SK-N-SH treated with all-trans-retinoic acid at 6 μM for 48 hours (cell line): ENCODE measurements at regions not wholly inside any gene's neighbourhood (a gene's known extent, or its start where the extent isn't known, plus 50 kb on each side); places are given as distances from the start of the nearest gene placed in this dataset.

Source experiments
- ARNTL ChIP-seq: fragments of 450-650 bp; formaldehyde crosslinking; IDR thresholded peaks from 2 replicates; pipeline ENCODE4 v1.5.0; 2020; ENCODE audit warnings: low read depth, mild to moderate bottlenecking, moderate library complexity, borderline replicate concordance
- ESRRG ChIP-seq: fragments of 250-450 bp; sonication (Bioruptor Pico); IDR thresholded peaks from 2 replicates; pipeline ENCODE4 v1.6.1; 2021; ENCODE audit warnings: mild to moderate bottlenecking
- ISL1 ChIP-seq: fragments of 250-450 bp; sonication (Bioruptor Pico); IDR thresholded peaks from 2 replicates; pipeline ENCODE4 v2.1.2; 2022; ENCODE audit warnings: mild to moderate bottlenecking, moderate library complexity
- PPARA ChIP-seq: fragments of 250-450 bp; sonication (Bioruptor Pico); IDR thresholded peaks from 2 replicates; pipeline ENCODE4 v1.5.0; 2020; ENCODE audit warnings: mild to moderate bottlenecking, borderline replicate concordance
- RARB ChIP-seq: fragments of 250-450 bp; sonication (Bioruptor Pico); IDR thresholded peaks from 2 replicates; pipeline ENCODE4 v1.8.0; 2021; ENCODE audit warnings: mild to moderate bottlenecking, moderate library complexity
- TOX ChIP-seq: fragments of 250-450 bp; sonication (Bioruptor Pico); IDR thresholded peaks from 2 replicates; pipeline ENCODE4 v1.8.0; 2021; ENCODE audit warnings: mild to moderate bottlenecking, moderate library complexity, borderline replicate concordance
- ZC3H10 ChIP-seq: fragments of 250-450 bp; sonication (Bioruptor Pico); IDR thresholded peaks from 2 replicates; pipeline ENCODE4 v1.5.1; 2021; ENCODE audit warnings: mild to moderate bottlenecking, moderate library complexity
- ZFP3 ChIP-seq: fragments of 250-450 bp; sonication (Bioruptor Pico); IDR thresholded peaks from 2 replicates; pipeline ENCODE4 v1.5.0; 2020; ENCODE audit warnings: mild to moderate bottlenecking, moderate library complexity
- ZFP30 ChIP-seq: fragments of 450-650 bp; formaldehyde crosslinking; IDR thresholded peaks from 2 replicates; pipeline ENCODE4 v1.5.0; 2022; ENCODE audit warnings: mild to moderate bottlenecking, moderate library complexity
- ZNF70 ChIP-seq: fragments of 450-650 bp; formaldehyde crosslinking; IDR thresholded peaks from 2 replicates; pipeline ENCODE4 v1.5.0; 2020; ENCODE audit warnings: mild to moderate bottlenecking, moderate library complexity
- ZNF8 ChIP-seq: fragments of 450-650 bp; formaldehyde crosslinking; IDR thresholded peaks from 2 replicates; pipeline ENCODE4 v1.5.0; 2020; ENCODE audit warnings: mild to moderate bottlenecking, moderate library complexity
- TF ChIP-seq, protein P1 (sequence below): fragments of 250-450 bp; sonication (Bioruptor Pico); IDR thresholded peaks from 2 replicates; pipeline ENCODE4 v1.5.0; 2020; ENCODE audit warnings: mild to moderate bottlenecking, moderate library complexity
- TF ChIP-seq, protein P2 (sequence below): fragments of 250-450 bp; sonication (Bioruptor Pico); IDR thresholded peaks from 2 replicates; pipeline ENCODE4 v1.8.0; 2020; ENCODE audit warnings: mild to moderate bottlenecking, moderate library complexity, borderline replicate concordance

DNA sequence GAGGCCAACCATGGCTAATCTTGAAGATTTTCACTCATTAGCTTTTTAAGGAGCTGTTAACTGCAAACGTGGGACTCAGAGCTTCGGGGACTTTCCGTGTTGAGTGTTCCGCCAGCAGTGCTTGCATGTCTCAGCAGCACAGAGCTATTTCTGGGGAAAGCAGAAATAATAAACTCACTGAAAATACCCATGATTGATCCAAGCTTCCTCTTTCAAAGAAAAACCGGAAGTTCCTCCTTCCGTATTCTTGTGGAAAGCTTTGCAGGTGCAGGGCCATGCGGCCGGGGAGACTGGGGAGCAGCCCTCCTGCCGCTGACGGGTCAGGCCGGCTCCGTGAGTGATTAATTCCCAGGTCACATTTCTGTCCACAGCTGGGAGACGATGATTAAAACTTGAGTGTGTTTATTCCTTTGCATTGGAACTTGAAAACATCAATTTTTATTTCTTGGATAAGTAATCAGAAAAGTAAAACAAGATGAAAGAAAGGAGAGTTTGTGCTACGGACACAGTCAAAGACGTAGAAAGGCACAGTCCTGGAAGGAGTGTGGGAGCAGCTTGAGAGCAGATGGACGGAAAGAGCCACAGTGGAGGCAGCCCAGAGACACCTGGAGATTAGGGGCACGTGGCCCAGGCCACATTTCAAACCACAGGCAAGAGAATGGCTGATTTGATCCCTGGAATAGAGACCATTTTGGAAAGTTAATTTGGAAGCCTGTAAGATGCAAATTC is 54.2 kb upstream of the CTDP1 start:
- TF ChIP-seq ZNF8 (CRISPR knock-in tag) (no peak), ZFP3 (no peak), ZNF70 (CRISPR knock-in tag) (no peak), ARNTL (no peak), PPARA (CRISPR knock-in tag) (no peak), TOX (CRISPR knock-in tag) (no peak), ZC3H10 (CRISPR knock-in tag) (no peak), ZFP30 (CRISPR knock-in tag) (no peak), ESRRG (CRISPR knock-in tag) (no peak), ISL1 (no peak), RARB (CRISPR knock-in tag) (no peak)
- TF ChIP-seq, protein P1, sequence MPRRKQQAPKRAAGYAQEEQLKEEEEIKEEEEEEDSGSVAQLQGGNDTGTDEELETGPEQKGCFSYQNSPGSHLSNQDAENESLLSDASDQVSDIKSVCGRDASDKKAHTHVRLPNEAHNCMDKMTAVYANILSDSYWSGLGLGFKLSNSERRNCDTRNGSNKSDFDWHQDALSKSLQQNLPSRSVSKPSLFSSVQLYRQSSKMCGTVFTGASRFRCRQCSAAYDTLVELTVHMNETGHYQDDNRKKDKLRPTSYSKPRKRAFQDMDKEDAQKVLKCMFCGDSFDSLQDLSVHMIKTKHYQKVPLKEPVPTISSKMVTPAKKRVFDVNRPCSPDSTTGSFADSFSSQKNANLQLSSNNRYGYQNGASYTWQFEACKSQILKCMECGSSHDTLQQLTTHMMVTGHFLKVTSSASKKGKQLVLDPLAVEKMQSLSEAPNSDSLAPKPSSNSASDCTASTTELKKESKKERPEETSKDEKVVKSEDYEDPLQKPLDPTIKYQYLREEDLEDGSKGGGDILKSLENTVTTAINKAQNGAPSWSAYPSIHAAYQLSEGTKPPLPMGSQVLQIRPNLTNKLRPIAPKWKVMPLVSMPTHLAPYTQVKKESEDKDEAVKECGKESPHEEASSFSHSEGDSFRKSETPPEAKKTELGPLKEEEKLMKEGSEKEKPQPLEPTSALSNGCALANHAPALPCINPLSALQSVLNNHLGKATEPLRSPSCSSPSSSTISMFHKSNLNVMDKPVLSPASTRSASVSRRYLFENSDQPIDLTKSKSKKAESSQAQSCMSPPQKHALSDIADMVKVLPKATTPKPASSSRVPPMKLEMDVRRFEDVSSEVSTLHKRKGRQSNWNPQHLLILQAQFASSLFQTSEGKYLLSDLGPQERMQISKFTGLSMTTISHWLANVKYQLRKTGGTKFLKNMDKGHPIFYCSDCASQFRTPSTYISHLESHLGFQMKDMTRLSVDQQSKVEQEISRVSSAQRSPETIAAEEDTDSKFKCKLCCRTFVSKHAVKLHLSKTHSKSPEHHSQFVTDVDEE (CRISPR knock-in tag) = no peak
- TF ChIP-seq, protein P2, sequence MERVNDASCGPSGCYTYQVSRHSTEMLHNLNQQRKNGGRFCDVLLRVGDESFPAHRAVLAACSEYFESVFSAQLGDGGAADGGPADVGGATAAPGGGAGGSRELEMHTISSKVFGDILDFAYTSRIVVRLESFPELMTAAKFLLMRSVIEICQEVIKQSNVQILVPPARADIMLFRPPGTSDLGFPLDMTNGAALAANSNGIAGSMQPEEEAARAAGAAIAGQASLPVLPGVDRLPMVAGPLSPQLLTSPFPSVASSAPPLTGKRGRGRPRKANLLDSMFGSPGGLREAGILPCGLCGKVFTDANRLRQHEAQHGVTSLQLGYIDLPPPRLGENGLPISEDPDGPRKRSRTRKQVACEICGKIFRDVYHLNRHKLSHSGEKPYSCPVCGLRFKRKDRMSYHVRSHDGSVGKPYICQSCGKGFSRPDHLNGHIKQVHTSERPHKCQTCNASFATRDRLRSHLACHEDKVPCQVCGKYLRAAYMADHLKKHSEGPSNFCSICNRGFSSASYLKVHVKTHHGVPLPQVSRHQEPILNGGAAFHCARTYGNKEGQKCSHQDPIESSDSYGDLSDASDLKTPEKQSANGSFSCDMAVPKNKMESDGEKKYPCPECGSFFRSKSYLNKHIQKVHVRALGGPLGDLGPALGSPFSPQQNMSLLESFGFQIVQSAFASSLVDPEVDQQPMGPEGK (CRISPR knock-in tag) = no peak
